H1 (cell line): ENCODE measurements at regions not wholly inside any gene's neighbourhood (a gene's known extent, or its start where the extent isn't known, plus 50 kb on each side); places are given as distances from the start of the nearest gene placed in this dataset.
"Not testable (repeated sequence)": the region's sequence is repeated elsewhere in the genome, so short reads cannot be mapped to it uniquely, and the experiment has no call there.

ENCODE experiments used
- CEBPB ChIP-seq: IDR thresholded peaks from 2 replicates; pipeline ENCODE4 v1.6.1; 2012; ENCODE audit warnings: low read depth, low read length
- CTCF ChIP-seq, 3 experiments: IDR thresholded peaks; 1 replicate in 2 of 3; 2 replicates in 1 of 3; pipeline versions ENCODE4 v1.5.1 to v1.6.1; 2011; ENCODE audit warnings: low read length in 3 of 3, mild to moderate bottlenecking in 3 of 3, inconsistent platforms in 2 of 3, low read depth in 1 of 3, moderate library complexity in 1 of 3; ENCODE audit not compliant: insufficient read depth in 1 of 3; ENCODE audit errors: control extremely low read depth in 1 of 3
- EP300 ChIP-seq, 2 experiments: IDR thresholded peaks; 1 replicate in 1 of 2; 2 replicates in 1 of 2; pipeline ENCODE4 v1.6.1; 2011 to 2012; ENCODE audit warnings: low read depth in 2 of 2, low read length in 2 of 2, mild to moderate bottlenecking in 2 of 2, borderline replicate concordance in 1 of 2, inconsistent platforms in 1 of 2, moderate library complexity in 1 of 2
- JUN ChIP-seq: IDR thresholded peaks from 2 replicates; pipeline ENCODE4 v1.6.1; 2011; ENCODE audit warnings: low read depth, mild to moderate bottlenecking, improper control_type of control experiment, low read length
- MAFK ChIP-seq: IDR thresholded peaks from 2 replicates; pipeline ENCODE4 v1.6.1; 2012; ENCODE audit warnings: low read depth, mild to moderate bottlenecking, improper control_type of control experiment, low read length
- MAX ChIP-seq: IDR thresholded peaks from 2 replicates; pipeline ENCODE4 v1.6.1; 2012; ENCODE audit warnings: inconsistent platforms
- POLR2A ChIP-seq, 2 experiments: IDR thresholded peaks; 1 replicate in 1 of 2; 2 replicates in 1 of 2; pipeline ENCODE4 v1.6.1; 2011; ENCODE audit warnings: low read depth in 2 of 2, low read length in 2 of 2, mild to moderate bottlenecking in 2 of 2; ENCODE audit errors: control extremely low read depth in 1 of 2
- RAD21 ChIP-seq, 2 experiments: IDR thresholded peaks in 1 of 2; conservative IDR thresholded peaks in 1 of 2; 2 replicates each; pipeline ENCODE4 v1.6.1; 2011; ENCODE audit warnings: low read depth in 2 of 2, low read length in 2 of 2, improper control_type of control experiment in 1 of 2, inconsistent platforms in 1 of 2, mild to moderate bottlenecking in 1 of 2, moderate library complexity in 1 of 2
- RFX5 ChIP-seq: IDR thresholded peaks from 2 replicates; pipeline ENCODE4 v1.6.1; 2011; ENCODE audit warnings: low read depth, low read length, improper control_type of control experiment, borderline replicate concordance
- TAF1 ChIP-seq: IDR thresholded peaks from 2 replicates; pipeline ENCODE4 v1.6.1; 2011; ENCODE audit warnings: mild to moderate bottlenecking, low read depth, low read length
- TBP ChIP-seq: IDR thresholded peaks from 2 replicates; pipeline ENCODE4 v1.6.1; 2011; ENCODE audit warnings: low read depth, low read length, improper control_type of control experiment
- USF2 ChIP-seq: IDR thresholded peaks from 2 replicates; pipeline ENCODE4 v1.6.1; 2011; ENCODE audit warnings: low read length, improper control_type of control experiment
- YY1 ChIP-seq: IDR thresholded peaks from 2 replicates; pipeline ENCODE4 v1.6.1; 2011; ENCODE audit warnings: low read depth, mild to moderate bottlenecking, low read length
- ZNF274 ChIP-seq: IDR thresholded peaks from 2 replicates; pipeline ENCODE4 v1.7.0; 2012; ENCODE audit warnings: low read length, borderline replicate concordance; ENCODE audit errors: extremely low read depth

- TF ChIP-seq CTCF (IDR thresholded peaks at IDR 0.05; ENCODE audit: control extremely low read depth in 1 of 3, insufficient read depth in 1 of 3, low read depth in 1 of 3, low read length in 3 of 3); TBP; ZNF274; CEBPB; TAF1; MAFK; RAD21 (IDR thresholded peaks at IDR 0.05 in 1 of 2, conservative IDR thresholded peaks at IDR 0.05 in 1 of 2; ENCODE audit: low read depth in 2 of 2, low read length in 2 of 2); JUN; USF2; POLR2A (IDR thresholded peaks at IDR 0.05; ENCODE audit: control extremely low read depth in 1 of 2, low read depth in 2 of 2, low read length in 2 of 2); YY1; MAX; RFX5; EP300 (IDR thresholded peaks at IDR 0.05; ENCODE audit: borderline replicate concordance in 1 of 2, low read depth in 2 of 2, low read length in 2 of 2): not testable (repeated sequence)
Observed at GRCh38 chr2:216981951-216982350, 122.1 kb upstream of the TNP1 start.
